NCI-H2196 (cell line): ENCODE measurements at regions not wholly inside any gene's neighbourhood (a gene's known extent, or its start where the extent isn't known, plus 50 kb on each side); places are given as distances from the start of the nearest gene placed in this dataset.
"Not testable (repeated sequence)": the region's sequence is repeated elsewhere in the genome, so short reads cannot be mapped to it uniquely, and the experiment has no call there.

Experiments
- DNase-seq: peaks from one replicate; lab custom pipeline; 2025; ENCODE audit not compliant: unreplicated experiment; lab: John Stamatoyannopoulos, UW

- DNase-seq, result no peak
These were observed 215.7 kb downstream of the BAMBI start for GRCh38 chr10:28892818-28893547.

- no peak for DNase-seq
These were observed 216.8 kb downstream of the BAMBI start for GRCh38 chr10:28894146-28894545.

- not testable (repeated sequence) for DNase-seq
These were observed 218.3 kb downstream of the BAMBI start for GRCh38 chr10:28895671-28896070.

GRCh38 chr10:28896791-28897409 is 219.6 kb downstream of the BAMBI start:
- DNase-seq, result not testable (repeated sequence)

GRCh38 chr10:28897617-28898464 is 220.5 kb downstream of the BAMBI start:
- DNase-seq, result no peak

- DNase-seq, result no peak
These were observed 224.9 kb downstream of the BAMBI start for GRCh38 chr10:28902215-28902614.

- no peak for DNase-seq
These were observed 225.7 kb downstream of the BAMBI start for GRCh38 chr10:28903063-28903462.

- no peak for DNase-seq
These were observed 226.4 kb downstream of the BAMBI start for GRCh38 chr10:28903736-28904135.

GRCh38 chr10:28905371-28905770 is 228.1 kb downstream of the BAMBI start:
- DNase-seq, result no peak

- no peak for DNase-seq
These were observed 228.7 kb downstream of the BAMBI start for GRCh38 chr10:28906011-28906411.

- DNase-seq, result no peak
These were observed 229.1 kb downstream of the BAMBI start for GRCh38 chr10:28906415-28906814.

- DNase-seq, result no peak
These were observed 229.6 kb downstream of the BAMBI start for GRCh38 chr10:28906934-28907333.

GRCh38 chr10:28909875-28910274 is 232.6 kb downstream of the BAMBI start:
- no peak for DNase-seq

- no peak for DNase-seq
These were observed 233.6 kb downstream of the BAMBI start for GRCh38 chr10:28910956-28911355.

GRCh38 chr10:28911511-28911910 is 234.2 kb downstream of the BAMBI start:
- not testable (repeated sequence) for DNase-seq

GRCh38 chr10:28912017-28912783 is 234.9 kb downstream of the BAMBI start:
- DNase-seq, result no peak

GRCh38 chr10:28913436-28914237 is 236.3 kb downstream of the BAMBI start:
- DNase-seq, result no peak

- no peak for DNase-seq
These were observed 237.4 kb downstream of the BAMBI start for GRCh38 chr10:28914701-28915100.

- DNase-seq, result no peak
These were observed 238.8 kb downstream of the BAMBI start for GRCh38 chr10:28915989-28916588.

GRCh38 chr10:28920091-28920490 is 242.8 kb downstream of the BAMBI start:
- no peak for DNase-seq
